ENCODE measurements at regions not wholly inside any gene's neighbourhood (a gene's known extent, or its start where the extent isn't known, plus 50 kb on each side); places are given as distances from the start of the nearest gene placed in this dataset.

GRCh38 chr5:119919279-119919678 is 289.9 kb downstream of the FAM170A start:
- TF ChIP-seq CTCF (IDR thresholded peaks at IDR 0.05) (no peak), POLR2A (IDR thresholded peaks at IDR 0.05) (no peak)

All from tibial nerve (tissue), 3 donors.